SK-N-SH (cell line): ENCODE measurements at regions not wholly inside any gene's neighbourhood (a gene's known extent, or its start where the extent isn't known, plus 50 kb on each side); places are given as distances from the start of the nearest gene placed in this dataset.

Experiments used
- EP300 ChIP-seq, 2 experiments: IDR thresholded peaks; 2 replicates each; pipeline versions ENCODE4 v1.4.0 to v1.6.1; 2012; ENCODE audit warnings: borderline replicate concordance in 1 of 2, low read depth in 1 of 2, low read length in 1 of 2
- FOXM1 ChIP-seq: IDR thresholded peaks from 2 replicates; pipeline ENCODE4 v1.4.0; 2012; ENCODE audit warnings: low read depth, mild to moderate bottlenecking
- RAD21 ChIP-seq: IDR thresholded peaks from 2 replicates; pipeline ENCODE4 v1.6.1; 2012; ENCODE audit warnings: mild to moderate bottlenecking, low read length
- REST ChIP-seq: IDR thresholded peaks from 2 replicates; pipeline ENCODE4 v1.6.1; 2012; ENCODE audit warnings: mild to moderate bottlenecking, low read depth, low read length, moderate library complexity
- RFX5 ChIP-seq: IDR thresholded peaks from 2 replicates; pipeline ENCODE4 v1.6.1; 2012; ENCODE audit warnings: mild to moderate bottlenecking, improper control_type of control experiment, low read length
- SMC3 ChIP-seq: IDR thresholded peaks from 2 replicates; pipeline ENCODE4 v1.6.1; 2012; ENCODE audit warnings: low read depth, low read length, improper control_type of control experiment
- TAF1 ChIP-seq: IDR thresholded peaks from 2 replicates; pipeline ENCODE4 v1.6.1; 2012; ENCODE audit warnings: low read depth, mild to moderate bottlenecking, low read length, moderate library complexity, borderline replicate concordance
- TF ChIP-seq, protein P1 (sequence below): fragments of 200-600 bp; sonication (generic); IDR thresholded peaks from 2 replicates; pipeline ENCODE4 v1.6.1; 2017; ENCODE audit warnings: antibody characterized with exemption, mild to moderate bottlenecking, moderate library complexity

DNA sequence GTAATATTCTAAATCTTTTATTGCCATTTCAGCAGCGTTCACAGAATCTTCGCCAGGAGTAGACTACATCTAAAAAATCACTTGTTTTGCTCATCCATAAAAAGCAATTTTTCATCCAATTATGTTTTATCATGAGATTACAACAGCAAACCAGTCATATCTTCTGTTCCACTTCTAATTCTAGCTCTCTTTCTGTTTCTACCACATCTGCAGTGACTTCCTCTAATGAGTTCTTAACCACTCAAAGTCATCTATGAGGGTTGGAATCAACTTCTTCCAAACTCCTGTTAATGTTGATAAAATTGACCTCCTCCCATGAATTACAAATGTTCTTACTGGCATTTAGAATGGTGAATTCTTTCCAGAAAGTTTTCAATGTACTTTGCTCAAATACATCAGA is 174.4 kb upstream of the BRWD3 start:
- TF ChIP-seq EP300 (IDR thresholded peaks at IDR 0.05; ENCODE audit: borderline replicate concordance in 1 of 2, low read depth in 1 of 2, low read length in 1 of 2) (no peak), RFX5 (no peak), SMC3 (no peak), REST (no peak), RAD21 (no peak), TAF1 (no peak), FOXM1 (no peak)
- TF ChIP-seq, protein P1, sequence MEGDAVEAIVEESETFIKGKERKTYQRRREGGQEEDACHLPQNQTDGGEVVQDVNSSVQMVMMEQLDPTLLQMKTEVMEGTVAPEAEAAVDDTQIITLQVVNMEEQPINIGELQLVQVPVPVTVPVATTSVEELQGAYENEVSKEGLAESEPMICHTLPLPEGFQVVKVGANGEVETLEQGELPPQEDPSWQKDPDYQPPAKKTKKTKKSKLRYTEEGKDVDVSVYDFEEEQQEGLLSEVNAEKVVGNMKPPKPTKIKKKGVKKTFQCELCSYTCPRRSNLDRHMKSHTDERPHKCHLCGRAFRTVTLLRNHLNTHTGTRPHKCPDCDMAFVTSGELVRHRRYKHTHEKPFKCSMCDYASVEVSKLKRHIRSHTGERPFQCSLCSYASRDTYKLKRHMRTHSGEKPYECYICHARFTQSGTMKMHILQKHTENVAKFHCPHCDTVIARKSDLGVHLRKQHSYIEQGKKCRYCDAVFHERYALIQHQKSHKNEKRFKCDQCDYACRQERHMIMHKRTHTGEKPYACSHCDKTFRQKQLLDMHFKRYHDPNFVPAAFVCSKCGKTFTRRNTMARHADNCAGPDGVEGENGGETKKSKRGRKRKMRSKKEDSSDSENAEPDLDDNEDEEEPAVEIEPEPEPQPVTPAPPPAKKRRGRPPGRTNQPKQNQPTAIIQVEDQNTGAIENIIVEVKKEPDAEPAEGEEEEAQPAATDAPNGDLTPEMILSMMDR = no peak
